ENCODE measurements at regions not wholly inside any gene's neighbourhood (a gene's known extent, or its start where the extent isn't known, plus 50 kb on each side); places are given as distances from the start of the nearest gene placed in this dataset.

DNA sequence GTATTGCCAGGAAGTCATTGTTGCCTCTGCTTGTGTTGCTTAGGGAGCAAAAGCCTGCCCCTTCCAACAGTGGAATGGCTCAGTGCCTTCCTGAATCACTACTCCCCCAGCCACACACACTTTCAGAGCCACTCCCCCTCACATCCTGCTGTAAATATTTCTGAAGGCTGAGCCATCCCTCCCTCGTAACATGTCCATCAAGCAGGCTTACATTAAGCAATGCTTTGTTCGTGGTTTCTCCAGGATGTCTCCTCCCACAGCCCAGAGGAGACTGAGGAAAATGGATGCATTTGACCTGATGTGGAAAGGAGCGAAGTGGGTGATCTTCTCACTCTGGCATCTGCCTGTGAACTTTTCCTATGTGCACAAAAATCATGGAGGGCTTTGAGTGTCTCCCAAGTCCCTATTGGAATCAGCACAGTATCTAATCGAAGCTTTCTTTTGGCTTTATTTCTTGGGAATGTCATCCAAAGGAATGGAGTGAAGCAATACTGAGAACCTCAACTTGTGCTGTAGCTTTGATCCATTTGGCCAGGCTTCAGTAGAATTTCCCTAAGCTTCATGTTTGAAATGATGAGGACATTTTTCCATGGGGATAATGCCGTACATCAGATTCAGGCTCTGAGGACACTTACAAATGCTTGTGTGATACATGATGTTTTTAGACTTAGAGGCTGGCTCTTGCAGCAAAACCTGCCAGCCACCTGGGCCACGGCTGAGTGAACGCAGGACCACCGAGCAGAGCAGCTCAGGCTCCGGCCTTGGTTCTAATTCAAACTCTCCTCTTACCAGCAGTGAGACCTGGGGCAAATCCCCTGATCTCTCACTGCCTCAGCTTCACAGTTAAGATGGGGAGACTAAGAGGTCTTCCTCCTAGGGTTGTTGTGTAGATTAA lies 389.1 kb downstream of the ENC1 start:
- TF ChIP-seq CTCF (IDR thresholded peaks at IDR 0.05; ENCODE audit: partially characterized antibody, unreplicated experiment): no peak
- Mint-ChIP-seq H3K4me3 (ENCODE audit: unreplicated experiment) (no peak overlapping the region), H3K36me3 (ENCODE audit: unreplicated experiment) (no peaks in the 10 kb centered on the region), H3K27me3 (ENCODE audit: unreplicated experiment) (peaks cover 4% of the 10 kb centered on the region), H3K27ac (ENCODE audit: unreplicated experiment) (no peak overlapping the region), H3K4me1 (ENCODE audit: low read depth, unreplicated experiment) (peaks cover 3% of the 10 kb centered on the region), H3K9me3 (ENCODE audit: unreplicated experiment) (peaks cover 3% of the 10 kb centered on the region)
- DNase-seq: no peak

GRCh38 chr5:74250304-74251102 lies 390.0 kb downstream of the ENC1 start:
- H3K4me3 Mint-ChIP-seq (ENCODE audit: unreplicated experiment): no peak overlapping the region
- TF ChIP-seq CTCF (IDR thresholded peaks at IDR 0.05; ENCODE audit: partially characterized antibody, unreplicated experiment): no peak
- peaks cover 4% of the 10 kb centered on the region for H3K27me3 Mint-ChIP-seq (ENCODE audit: unreplicated experiment)
- no peak for DNase-seq
- H3K36me3 Mint-ChIP-seq (ENCODE audit: unreplicated experiment): no peaks in the 10 kb centered on the region
- H3K9me3 Mint-ChIP-seq (ENCODE audit: unreplicated experiment): no peaks in the 10 kb centered on the region
- H3K4me1 Mint-ChIP-seq (ENCODE audit: low read depth, unreplicated experiment): peaks cover 3% of the 10 kb centered on the region
- no peak overlapping the region for H3K27ac Mint-ChIP-seq (ENCODE audit: unreplicated experiment)

DNA sequence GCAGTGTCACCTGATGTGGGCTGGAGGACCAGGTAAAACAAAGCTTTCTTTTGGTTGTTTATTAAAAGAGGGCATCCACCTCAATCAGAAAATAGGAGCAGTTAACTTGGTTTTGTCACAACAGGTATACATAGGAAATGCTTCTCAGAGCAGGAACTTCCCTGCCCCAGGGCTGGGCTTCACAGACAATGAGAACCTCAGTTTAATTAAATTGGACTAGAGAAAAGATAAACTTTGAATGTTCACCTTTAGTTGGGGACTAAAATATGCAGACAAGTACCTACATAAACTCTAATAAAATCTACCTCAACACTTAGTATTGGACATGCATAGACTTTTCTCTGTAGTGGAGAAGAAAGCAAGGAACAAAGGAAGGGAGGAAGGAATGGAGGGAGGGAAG lies 392.0 kb downstream of the ENC1 start:
- H3K27ac Mint-ChIP-seq (ENCODE audit: unreplicated experiment): no peak overlapping the region
- no peak for TF ChIP-seq CTCF (IDR thresholded peaks at IDR 0.05; ENCODE audit: partially characterized antibody, unreplicated experiment)

GRCh38 chr5:74244406-74244805 lies 396.1 kb downstream of the ENC1 start:
- Mint-ChIP-seq H3K27ac (ENCODE audit: unreplicated experiment) (no peak overlapping the region), H3K36me3 (ENCODE audit: unreplicated experiment) (no peaks in the 10 kb centered on the region), H3K4me1 (ENCODE audit: low read depth, unreplicated experiment) (no peaks in the 10 kb centered on the region), H3K4me3 (ENCODE audit: unreplicated experiment) (no peak overlapping the region), H3K9me3 (ENCODE audit: unreplicated experiment) (no peaks in the 10 kb centered on the region), H3K27me3 (ENCODE audit: unreplicated experiment) (no peaks in the 10 kb centered on the region)
- no peak for TF ChIP-seq CTCF (IDR thresholded peaks at IDR 0.05; ENCODE audit: partially characterized antibody, unreplicated experiment)
- no peak for DNase-seq

More for the DNA sequence above, 392.0 kb downstream of the ENC1 start:
- Mint-ChIP-seq H3K4me3 (ENCODE audit: unreplicated experiment) (no peak overlapping the region), H3K4me1 (ENCODE audit: low read depth, unreplicated experiment) (peaks cover 3% of the 10 kb centered on the region), H3K9me3 (ENCODE audit: unreplicated experiment) (no peaks in the 10 kb centered on the region), H3K36me3 (ENCODE audit: unreplicated experiment) (no peaks in the 10 kb centered on the region), H3K27me3 (ENCODE audit: unreplicated experiment) (peaks cover 4% of the 10 kb centered on the region)
- DNase-seq: no peak
